Dermis blood vessel endothelial cell (primary cell): ENCODE measurements at regions not wholly inside any gene's neighbourhood (a gene's known extent, or its start where the extent isn't known, plus 50 kb on each side); places are given as distances from the start of the nearest gene placed in this dataset.
"Not testable (repeated sequence)": the region's sequence is repeated elsewhere in the genome, so short reads cannot be mapped to it uniquely, and the experiment has no call there.

Experiments used
- DNase-seq: peaks from one replicate; pipeline ENCODE4 v3.0.0; 2010

DNA sequence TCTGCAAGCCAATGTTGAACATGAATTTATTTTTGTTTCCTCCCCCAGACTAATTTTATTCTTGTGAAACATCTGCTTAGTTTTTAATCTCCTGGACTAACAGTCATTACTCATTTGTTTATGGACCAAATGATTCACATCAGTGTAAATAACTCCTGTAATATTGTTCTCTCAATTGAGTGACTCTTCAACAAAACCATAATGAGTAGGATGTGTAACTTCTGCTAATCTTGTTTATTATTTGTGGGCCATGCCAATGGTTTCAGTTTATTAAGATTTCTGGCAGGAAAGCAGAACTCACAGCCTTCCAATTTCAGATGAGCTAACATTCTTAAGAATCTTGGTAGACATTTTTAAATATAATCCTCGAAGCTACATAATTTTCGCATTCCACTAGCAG, 1216.3 kb upstream of the GOT2 start:
- DNase-seq, result no peak

DNA sequence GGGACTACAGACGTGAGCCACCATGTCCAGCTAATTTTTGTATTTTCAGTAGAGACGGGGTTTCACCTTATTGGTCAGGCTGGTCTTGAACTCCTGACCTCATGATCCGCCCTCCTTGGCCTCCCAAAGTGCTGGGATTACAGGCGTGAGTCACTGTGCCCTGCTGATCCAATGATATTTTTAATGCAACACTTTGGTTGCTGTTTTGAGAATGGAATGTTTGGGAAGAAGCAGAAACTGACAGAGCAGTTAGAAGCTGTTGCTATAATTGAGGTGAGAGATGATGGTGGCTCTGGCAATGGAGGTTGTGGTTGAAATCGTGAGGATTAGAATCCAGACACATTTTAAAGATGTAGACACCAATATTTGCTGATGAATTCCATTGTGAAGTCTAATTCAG, 1209.9 kb upstream of the GOT2 start:
- DNase-seq, result not testable (repeated sequence)

DNA sequence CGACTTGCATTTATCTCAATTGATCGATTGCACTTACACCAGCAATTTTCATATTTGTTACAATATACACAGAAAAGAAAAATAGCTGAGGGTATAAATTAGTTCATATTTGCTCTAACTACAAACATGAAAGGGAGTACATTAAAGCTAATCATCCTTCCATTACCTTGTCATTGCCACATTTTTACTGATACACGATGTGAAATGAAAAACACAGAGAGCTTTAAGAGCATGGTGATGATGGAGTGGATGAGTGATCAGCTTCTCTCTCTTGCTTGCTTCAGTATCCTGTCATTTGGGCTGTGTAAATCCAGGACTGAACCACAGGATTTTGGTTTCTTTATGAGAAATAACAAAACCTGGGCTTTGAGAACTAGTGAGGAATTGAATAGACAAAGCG, 1207.5 kb upstream of the GOT2 start:
- no peak for DNase-seq

DNA sequence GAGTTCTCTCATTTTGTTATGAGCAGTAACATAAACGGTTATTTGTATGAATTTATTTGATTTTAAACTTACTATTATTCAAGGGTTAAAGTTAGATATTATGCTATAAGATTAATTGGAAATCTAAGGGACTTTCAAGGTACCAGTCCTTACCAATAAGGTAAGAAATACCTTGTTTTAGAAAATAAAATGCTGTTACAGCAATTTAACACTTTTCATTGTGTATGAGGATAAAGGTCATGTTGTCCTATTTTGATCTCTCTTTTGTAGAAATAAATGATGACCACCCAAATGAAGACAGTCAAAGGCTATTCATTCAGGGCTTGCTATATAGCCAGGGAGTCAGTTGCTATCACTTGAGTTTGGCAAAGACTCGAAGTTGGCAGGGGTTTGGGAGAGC, 1185.9 kb upstream of the GOT2 start:
- no peak for DNase-seq

DNA sequence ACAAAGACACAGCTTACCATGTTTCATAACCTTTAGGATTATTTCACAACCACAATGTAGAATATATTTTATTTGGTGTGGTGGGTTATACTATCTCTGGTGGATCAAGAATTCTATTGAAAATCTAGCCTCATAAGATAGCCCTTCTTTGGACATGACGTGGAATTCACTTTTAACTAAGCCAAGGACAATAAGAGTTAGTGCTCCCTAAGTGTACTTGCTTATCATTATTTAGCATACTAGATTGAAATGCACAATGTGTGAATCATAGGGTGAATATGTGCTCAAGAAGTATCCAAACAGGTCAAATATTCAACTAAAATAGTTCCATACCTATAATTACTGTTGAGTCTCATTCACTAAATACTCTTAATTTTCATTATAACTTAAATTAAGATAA, 1179.5 kb upstream of the GOT2 start:
- no peak for DNase-seq

DNA sequence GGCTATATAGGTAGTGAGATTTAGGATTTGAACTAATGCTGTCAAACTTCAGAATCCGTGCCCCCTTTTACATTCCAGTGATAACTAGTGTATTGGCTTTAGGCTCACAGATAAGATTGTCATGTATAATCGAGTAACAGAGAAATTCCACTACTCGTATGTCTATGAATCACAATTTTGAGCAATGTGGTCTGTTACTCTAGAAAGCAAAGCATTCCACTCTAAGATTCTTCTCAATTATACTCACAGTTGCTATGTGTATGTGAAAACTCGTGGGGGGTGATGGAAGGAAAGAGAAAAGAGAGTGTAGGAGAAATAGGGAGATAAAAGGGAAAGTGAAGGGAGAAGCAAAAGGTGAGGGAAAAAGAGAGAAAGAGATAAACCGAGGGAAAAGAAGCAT, 1175.1 kb upstream of the GOT2 start:
- no peak for DNase-seq

DNA sequence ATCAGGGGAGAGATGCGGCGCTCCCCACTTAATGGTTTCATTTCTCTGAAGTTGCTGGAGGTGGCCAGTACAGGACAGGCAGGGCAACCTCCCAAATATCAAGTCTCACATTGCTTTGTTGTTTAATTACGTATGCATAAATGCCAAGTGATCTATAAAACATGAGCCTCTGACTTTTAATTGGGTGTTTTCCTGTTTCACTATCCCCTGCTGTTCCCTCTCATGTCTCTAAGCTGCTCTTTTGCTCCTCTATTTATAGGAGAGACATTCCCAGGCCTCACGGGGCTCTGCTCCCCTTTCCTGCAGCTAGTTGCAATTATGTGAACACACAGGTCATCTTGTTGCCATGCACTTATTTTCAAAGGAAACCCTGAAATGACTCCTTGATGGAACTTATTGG, 1173.5 kb upstream of the GOT2 start:
- no peak for DNase-seq

DNA sequence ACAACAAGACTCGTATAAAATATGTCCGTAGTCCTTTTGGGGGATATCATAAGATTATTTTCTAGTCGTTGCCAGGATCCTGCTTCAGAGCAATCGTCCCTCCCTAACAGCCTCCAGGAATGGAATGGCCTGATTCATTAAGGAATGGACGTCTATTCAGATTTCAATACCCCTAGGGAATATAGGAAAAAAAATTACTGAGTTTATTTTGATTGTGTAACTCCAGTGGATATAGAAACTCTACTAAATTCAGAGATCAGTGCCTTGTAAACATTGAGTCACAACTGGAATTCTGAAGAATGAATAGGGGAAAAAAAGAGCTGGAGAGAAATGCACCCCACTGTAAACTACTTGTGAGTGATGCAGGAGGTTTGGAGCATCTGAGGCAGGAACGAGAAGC, 1171.5 kb upstream of the GOT2 start:
- DNase-seq, result no peak

DNA sequence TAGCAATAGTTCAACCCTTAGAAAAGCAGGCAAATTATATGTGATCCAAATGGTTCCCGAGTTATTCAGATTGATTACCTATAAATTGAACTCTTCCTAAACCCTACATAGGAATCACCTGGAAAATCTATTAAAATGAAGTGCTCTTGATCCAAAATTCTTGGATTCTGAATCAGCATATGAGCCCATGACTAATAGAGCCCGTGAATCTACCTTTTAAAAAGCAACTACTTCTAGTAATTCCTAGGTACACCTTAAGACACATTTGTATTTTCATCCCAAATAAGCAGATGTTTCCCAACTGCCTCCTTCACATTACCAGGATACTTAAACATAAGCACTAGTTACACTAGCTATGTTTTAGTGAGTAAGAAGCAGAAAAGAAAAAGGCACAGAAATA, 1171.0 kb upstream of the GOT2 start:
- DNase-seq, result no peak

DNA sequence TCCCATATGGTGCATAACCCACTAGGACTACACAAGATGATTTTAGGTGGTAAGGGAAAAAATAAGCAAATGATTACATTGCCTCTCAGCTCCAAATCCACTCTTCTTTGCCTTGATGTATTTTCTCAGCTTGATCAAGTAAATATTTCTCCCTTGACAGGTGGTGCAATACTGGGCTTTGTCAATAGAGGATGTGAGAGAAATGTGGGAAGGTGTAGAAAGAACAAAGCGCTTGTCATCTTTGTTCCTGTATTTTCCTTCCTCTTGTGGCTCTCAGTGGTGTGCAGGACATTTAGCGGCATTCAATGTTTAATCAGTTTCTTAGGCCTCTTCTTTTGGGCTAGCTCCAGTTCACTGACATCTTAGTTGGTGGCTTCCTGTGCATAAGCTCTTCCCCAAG, 1165.8 kb upstream of the GOT2 start:
- no peak for DNase-seq

DNA sequence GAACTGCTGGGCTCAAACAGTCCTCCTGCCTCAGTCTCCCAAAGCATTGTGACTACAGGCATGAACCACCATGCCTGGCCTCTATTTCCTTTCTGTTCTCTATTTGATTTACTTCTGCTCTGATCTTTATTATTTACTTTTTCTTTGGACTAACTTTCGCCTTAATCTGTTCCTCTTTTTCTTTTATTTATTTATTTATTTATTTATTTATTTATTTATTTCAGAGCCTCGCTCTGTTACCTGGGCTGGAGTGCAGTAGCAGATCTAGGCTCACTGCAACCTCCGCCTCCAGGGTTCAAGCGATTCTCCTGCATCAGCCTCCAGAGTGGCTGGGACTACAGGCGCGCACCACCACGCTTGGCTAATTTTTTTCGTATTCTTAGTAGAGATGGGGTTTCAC, 1158.3 kb upstream of the GOT2 start:
- DNase-seq, result no peak

DNA sequence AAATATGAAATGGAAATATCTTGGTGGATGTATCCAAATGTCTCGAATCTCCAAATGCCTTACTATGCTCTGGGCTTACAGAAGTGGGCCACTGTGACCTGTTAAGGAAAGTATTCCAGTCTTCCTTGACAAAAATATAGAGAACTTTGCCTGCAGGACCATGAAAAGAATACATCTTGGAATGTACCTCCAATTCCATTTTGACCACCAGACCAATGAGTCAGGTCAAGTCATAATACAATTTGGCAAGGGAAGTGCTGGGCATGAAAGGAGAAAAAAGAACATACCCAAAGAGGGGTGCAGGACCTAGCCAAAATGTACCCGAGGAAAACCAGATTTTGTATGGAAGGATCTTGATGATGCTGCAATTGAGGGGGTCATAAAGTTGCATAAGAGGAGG, 1153.7 kb upstream of the GOT2 start:
- no peak for DNase-seq

DNA sequence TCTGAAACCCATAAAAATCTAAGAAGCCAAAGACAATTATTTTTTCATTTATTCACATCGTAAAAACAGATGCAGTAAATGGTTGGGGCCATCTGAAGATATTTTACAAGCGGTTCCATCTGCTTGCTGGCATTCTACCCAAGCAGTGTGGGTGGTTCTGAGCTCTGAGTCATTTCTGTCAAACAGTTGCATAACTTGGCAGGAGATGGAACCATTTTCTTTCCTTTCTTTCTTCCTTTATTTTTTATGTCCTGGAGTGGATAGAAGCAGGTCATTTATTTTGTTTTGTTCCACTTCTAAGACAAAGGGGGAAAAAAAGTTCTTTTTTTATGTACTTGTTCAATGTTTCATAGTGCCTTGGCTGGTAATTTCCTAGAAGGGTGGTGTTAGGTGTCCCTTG, 1151.9 kb upstream of the GOT2 start:
- DNase-seq, result no peak

DNA sequence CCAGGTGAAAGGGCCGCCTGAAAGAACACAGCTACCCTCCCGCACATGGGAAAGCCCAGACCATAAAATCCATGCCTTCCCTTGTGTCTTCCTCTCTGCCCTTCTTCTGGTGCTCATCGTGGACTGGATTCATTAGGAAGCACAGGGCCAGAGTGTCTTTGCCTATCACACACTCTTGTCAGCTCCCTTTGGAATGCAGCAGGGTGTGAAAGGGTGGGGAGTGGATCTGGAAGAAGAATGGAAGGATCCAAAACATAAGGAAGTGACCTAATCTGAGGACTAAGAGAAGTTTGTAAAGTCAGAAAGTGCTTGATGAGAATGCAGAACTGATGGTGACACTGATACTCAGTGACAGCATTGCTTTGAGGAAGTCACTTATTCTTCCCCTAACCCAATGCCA, 1147.3 kb upstream of the GOT2 start:
- no peak for DNase-seq

DNA sequence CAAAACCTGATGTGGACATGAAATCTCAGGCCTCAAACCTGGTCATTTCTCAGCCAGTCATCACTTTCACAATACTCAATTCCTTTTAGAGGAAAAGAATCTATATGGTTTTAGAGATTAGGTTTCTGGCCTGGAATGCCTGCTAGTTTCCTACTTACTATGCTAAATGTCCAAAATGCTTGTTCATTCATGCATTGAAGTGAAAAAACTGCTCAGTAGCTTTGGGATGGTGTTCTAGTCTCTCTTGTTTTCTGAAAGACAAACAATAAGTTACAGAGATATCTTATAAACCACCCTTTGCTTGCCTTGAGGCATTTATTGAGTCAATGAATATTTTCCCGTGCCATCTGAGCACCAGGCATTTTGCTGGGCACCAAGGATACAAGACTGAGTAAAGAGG, 1146.5 kb upstream of the GOT2 start:
- DNase-seq, result no peak

DNA sequence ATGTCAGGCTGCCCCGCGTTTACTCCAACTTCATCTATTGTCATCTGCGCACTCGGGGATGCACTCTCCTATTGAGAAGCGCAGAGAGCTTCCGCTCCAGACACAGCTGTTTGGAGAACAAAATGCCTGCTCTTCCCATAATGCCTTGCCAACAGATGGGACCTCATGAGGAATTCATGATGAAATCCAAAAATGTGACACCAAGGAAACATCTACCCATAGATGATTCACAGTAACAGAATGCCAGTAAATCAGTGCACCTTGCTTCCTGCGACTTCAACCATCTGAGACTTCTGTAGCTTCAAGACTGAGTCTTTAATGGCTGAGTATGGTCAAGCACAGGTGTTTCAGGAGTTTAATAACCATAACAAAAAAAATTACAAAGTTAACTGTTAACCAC, 1144.9 kb upstream of the GOT2 start:
- DNase-seq, result no peak

DNA sequence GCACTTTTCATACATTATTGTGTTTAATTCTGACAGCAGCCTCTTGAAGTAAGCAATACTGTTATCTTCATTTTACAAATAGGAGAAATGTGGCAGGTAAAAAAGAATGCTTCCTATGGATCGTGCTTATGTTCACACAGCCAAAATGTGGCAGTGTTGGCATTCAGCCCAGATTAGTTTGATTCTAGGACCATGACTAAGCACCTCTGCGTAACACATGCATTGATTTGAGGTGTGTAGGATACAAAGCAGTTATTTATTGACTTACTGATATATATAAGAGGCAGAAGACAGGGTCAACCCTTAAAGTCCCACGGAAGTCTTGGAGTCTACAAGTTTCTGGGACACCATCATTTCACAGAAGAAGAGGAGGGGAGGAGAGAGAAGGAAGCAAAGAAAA, 1144.4 kb upstream of the GOT2 start:
- DNase-seq, result peak; percentile 2

DNA sequence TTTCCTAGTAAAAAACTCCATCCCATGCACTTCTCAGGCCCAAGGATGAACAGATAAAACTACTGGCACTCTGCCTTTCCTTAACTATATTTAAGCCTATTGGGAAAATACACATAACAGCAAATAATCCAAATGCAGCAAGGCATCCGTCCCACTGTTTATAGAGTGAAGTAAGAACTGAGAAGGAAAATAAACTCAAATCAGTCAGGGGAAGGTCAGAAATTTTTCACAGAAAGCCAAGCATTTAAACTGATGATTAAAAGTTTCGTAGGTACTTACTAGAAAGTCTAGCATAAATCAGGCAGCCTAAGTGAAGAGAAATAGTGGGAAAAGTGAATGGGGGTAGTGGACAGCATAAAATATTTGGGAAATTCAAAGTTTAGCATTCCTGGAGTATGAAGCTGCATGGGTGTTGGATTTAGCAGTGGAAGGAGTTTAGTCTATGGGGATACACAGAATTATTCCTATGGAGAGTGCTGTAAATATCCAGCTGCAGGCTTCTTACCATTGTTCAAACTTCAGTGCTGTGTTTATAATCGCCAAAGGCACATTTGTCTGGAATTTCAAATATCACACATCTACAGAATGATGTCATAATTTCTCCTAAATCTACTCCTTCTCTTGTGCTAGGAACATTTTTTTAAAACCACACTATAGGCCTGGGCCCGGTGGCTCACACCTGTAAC, 1131.0 kb upstream of the GOT2 start:
- no peak for DNase-seq

DNA sequence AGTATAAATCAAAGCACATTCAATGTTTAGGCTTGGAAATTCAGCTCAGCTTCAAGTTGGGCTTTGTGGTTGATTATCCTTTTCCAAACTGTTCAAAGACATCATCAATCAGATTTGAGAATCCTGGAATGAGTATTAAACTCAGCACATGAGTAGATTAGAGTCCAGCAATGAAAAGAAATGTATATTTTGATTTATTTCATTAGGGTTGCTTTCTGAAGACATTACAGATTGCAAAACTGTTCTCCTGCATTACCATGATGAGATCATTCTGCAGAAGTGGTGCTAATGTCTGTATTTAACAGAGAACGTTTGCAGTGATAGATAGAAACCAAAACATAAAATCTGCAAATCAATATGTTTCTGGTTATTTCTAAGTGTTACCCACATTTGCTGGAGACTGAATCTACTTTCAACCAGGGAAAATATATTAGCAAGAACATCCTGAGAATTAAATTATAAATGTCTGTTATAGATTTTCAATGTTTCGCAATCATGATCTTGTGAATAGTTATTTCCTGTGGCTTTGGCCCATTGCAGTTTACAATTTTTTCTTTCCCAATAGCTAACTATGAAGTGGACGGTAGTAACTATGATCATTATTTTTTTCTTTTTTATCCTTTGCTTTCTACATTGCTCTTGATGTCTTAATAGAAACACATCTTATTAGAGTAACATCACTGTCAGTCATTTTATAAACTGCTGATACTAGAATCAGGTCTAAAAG, 1125.7 kb upstream of the GOT2 start:
- DNase-seq, result no peak

DNA sequence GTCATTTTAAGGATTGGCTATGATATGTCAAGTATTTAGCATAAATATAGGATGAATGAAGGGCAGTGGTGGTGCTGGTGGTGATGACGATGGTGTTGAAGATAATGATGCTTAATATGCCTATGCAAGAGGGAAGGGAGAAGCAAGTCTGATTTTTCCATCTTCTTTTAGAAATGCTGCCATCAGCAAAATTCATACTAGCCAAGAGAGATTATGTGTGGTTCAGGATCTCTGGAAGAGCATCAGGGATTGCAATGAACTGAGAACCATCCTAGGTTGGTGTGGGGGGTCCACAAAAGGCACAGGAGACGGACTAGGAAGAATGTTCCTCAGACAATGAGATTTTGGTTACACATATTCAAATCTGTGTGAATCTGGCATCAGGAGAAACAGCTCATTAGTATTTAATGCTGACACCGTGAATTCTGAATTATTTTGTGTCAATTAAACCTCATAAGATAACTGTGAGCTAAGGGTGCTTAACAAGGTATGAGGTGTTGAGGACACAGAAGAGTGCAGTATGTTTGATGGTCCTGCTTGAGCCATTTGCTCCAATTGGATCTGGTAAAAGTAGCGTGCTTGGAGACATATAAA, 1120.8 kb upstream of the GOT2 start:
- DNase-seq, result no peak

DNA sequence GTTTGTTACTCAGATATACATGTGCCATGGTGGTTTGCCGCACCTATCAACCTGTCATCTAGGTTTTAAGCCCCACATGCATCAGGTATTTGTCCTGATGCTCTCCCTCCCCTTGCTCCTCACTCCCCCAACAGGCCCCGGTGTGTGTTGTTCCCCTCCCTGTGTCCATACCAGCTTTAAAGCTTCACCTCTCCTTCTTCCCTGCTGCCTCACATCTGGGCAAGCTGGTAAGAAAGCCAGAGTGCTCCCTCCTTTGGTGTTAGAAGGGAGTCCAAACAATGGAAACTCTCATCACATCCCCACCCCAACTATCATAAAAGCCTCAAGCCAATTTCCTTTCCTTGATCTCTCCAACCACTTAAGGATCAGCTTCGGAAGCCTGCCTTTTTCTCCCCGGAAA, 1115.6 kb upstream of the GOT2 start:
- DNase-seq, result no peak

DNA sequence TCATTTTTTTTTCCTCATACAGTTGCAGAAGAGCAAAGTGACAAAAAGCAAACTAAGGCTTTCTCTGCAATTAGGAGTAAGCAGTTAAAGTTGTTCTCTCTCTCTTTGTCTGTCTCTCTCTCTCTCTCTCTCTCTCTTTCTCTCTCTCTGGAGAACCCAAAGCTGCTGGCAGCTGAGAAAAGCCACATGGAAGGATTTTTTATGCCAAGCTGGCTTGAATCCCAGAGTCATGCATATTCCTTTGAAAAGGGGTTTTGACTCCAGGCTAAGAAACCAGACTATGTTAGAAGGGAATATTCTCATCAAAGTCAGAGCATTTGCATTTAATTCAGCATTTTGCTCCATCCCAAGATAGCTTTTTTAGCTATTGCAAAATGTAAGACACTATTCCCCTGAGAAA, 1114.2 kb upstream of the GOT2 start:
- no peak for DNase-seq

DNA sequence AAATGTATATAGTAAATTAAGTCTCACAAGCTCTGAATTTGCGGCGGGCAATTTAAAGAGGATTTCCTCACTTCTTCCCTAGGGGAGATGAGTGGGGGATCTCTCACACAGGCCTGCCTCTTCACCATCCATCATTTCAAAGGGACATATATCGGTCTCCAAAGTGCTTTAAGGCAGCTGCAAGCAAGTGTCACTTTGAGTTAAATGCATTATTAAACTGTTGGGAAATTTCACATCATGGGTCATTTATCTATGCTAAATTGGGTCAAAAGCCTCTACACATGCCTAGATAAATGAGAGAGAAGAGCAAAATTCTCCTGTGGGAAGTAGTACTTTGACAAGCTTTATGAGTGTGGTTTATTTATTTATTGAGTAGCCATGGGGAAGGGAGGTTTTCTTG, 1106.1 kb upstream of the GOT2 start:
- no peak for DNase-seq

DNA sequence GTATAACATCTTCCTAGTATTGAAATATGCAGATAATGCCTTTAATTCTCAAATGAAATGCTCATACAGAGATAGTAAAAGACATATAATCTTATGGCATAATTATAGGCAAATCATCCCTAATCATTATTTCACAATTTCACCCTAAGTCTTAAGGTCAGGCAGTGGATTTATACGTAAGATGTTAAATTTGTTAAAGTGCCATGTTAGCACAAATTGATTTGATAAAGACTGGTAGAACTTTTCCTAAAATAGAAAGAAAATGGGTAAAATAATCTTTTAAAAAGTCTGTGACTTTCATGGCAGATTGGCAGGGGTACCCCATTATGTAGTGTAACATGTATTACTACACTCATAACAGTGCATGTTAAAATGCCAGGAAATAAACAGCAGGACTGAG, 1092.7 kb upstream of the GOT2 start:
- no peak for DNase-seq

DNA sequence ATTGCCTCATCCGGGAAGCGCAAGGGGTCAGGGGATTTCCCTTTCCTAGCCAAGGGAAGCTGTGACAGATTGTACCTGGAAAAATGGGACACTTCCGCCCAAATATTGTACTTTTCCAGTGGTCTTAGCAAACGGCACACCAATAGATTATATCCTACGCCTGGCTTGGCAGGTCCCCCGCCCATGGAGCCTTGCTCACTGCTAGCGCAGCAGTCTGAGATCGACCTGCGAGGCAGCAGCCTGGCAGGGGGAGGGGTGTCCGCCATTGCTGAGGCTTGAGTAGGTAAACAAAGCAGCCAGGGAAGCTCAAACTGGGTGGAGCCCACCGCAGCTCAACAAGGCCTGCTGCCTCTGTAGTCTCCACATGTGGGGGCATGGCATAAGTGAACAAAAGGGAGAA, 1075.4 kb upstream of the GOT2 start:
- not testable (repeated sequence) for DNase-seq
